ENCODE measurements at regions not wholly inside any gene's neighbourhood (a gene's known extent, or its start where the extent isn't known, plus 50 kb on each side); places are given as distances from the start of the nearest gene placed in this dataset.

DNA sequence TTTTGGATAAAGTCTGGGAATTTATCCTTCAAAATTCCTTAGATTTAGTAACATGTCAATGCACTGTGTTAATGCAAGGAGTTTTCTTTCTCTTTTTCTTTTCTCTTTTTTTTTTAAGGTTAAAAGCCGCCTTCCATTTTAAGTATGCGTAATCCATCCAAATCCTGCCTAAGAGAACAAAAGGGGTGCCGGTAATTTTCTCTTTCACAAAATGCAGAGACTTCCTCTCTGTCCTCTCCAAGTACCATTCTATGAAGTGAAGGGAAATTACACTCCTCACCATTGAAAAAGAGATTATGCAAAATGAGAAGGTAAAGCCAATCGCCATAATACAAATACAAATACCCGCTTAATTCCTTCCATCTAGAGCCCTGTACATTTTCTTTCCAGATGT, 273.8 kb downstream of the BLID start:
- TF ChIP-seq, protein P1, sequence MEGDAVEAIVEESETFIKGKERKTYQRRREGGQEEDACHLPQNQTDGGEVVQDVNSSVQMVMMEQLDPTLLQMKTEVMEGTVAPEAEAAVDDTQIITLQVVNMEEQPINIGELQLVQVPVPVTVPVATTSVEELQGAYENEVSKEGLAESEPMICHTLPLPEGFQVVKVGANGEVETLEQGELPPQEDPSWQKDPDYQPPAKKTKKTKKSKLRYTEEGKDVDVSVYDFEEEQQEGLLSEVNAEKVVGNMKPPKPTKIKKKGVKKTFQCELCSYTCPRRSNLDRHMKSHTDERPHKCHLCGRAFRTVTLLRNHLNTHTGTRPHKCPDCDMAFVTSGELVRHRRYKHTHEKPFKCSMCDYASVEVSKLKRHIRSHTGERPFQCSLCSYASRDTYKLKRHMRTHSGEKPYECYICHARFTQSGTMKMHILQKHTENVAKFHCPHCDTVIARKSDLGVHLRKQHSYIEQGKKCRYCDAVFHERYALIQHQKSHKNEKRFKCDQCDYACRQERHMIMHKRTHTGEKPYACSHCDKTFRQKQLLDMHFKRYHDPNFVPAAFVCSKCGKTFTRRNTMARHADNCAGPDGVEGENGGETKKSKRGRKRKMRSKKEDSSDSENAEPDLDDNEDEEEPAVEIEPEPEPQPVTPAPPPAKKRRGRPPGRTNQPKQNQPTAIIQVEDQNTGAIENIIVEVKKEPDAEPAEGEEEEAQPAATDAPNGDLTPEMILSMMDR (conservative IDR thresholded peaks at IDR 0.05; ENCODE audit: low read length) = no peak
- no peak for TF ChIP-seq EZH2phosphoT487 (IDR thresholded peaks at IDR 0.05; ENCODE audit: borderline replicate concordance, low read depth, low read length)
